NAMALWA (cell line): ENCODE measurements at regions not wholly inside any gene's neighbourhood (a gene's known extent, or its start where the extent isn't known, plus 50 kb on each side); places are given as distances from the start of the nearest gene placed in this dataset.
A peak's percentile ranks its signal among the peaks of the same experiment; 100 is the strongest.
"Not testable (repeated sequence)": the region's sequence is repeated elsewhere in the genome, so short reads cannot be mapped to it uniquely, and the experiment has no call there.

Experiments
- DNase-seq: peaks from one replicate; pipeline ENCODE4 v3.0.0-alpha.2; 2015; ENCODE audit warnings: low spot score

- DNase-seq: no peak
Observed at GRCh38 chr7:63045575-63045974, 953.1 kb upstream of the ZNF722 start.

GRCh38 chr7:63046612-63047011, 952.0 kb upstream of the ZNF722 start:
- no peak for DNase-seq

- no peak for DNase-seq
Observed at GRCh38 chr7:63047061-63047460, 951.6 kb upstream of the ZNF722 start.

DNA sequence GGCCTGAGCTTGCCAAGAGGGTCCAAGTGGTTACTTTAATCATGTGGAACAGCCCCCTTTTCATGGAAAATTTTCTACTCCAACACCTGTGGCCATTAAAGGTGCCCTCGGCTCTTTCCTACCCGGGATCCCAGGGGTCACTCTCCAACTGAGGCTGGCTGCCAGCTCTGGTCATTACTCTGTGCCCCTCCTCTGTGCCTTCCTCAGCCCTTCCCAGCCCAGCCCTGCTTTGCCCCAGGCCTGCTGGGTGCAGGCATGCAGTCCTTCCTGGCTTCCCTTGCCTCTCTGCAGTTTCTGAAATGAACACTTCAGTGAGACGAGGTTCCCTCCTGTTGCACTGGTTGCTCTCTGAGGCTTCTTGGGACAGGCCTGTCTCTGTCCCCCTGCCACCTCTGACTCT, 951.1 kb upstream of the ZNF722 start:
- DNase-seq: no peak

DNA sequence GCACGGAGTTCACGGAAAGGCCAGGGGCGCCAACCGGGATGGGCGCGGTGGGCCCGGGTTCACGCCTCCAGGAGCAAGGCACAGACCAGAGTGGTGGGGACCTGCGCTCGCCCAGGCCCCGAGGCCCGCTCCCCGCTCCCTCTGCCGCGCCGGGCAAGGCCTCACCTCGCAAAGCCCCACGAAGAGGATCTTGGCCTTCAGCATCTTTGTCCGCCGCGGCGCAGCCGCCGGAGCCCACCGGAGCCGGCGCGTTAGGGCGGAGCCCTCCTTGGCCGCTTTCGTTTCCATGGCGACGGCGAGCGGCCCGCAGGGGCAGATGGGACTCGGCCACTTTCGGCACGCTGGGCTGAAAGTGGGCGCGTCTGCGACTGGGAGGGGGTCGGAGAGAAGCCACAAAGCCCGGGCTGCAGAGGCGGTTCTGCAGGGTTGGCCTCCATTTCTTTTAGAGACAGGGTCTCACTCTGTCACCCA, 944.4 kb upstream of the ZNF722 start:
- DNase-seq: no peak

- DNase-seq: no peak
Observed at GRCh38 chr7:63057265-63057664, 941.4 kb upstream of the ZNF722 start.

DNA sequence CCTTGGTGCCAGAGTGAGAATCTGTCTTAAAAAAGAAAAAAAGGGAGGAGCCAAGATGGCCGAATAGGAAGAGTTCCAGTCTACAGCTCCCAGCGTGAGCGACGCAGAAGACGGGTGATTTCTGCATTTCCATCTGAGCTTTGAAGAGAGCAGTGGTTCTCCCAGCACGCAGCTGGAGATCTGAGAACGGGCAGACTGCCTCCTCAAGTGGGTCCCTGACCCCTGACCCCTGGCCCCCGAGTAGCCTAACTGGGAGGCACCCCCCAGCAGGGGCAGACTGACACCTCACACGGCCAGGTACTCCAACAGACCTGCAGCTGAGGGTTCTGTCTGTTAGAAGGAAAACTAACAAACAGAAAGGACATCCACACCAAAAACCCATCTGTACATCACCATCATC, 937.9 kb upstream of the ZNF722 start:
- not testable (repeated sequence) for DNase-seq

DNA sequence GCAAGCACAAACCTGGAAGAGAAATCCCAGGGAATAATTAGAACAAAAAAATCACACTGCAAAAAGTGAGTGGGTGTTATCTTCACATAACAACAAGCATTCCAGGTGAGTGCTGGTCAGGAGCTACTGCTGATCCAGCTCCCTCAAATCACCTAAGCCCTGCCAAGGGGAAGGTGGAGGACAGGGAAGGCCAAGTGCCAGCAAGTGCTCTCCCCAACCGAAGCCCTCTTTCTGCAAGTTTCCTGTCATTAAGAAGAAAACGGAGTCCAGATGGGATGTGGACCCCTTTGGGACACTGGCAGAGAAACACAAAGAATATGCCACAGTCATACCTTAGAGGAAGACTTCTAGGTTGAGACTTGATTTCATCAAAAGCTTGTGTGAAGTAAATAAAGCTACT, 933.0 kb upstream of the ZNF722 start:
- no peak for DNase-seq

- not testable (repeated sequence) for DNase-seq
Observed at GRCh38 chr7:63066235-63066634, 932.4 kb upstream of the ZNF722 start.

DNA sequence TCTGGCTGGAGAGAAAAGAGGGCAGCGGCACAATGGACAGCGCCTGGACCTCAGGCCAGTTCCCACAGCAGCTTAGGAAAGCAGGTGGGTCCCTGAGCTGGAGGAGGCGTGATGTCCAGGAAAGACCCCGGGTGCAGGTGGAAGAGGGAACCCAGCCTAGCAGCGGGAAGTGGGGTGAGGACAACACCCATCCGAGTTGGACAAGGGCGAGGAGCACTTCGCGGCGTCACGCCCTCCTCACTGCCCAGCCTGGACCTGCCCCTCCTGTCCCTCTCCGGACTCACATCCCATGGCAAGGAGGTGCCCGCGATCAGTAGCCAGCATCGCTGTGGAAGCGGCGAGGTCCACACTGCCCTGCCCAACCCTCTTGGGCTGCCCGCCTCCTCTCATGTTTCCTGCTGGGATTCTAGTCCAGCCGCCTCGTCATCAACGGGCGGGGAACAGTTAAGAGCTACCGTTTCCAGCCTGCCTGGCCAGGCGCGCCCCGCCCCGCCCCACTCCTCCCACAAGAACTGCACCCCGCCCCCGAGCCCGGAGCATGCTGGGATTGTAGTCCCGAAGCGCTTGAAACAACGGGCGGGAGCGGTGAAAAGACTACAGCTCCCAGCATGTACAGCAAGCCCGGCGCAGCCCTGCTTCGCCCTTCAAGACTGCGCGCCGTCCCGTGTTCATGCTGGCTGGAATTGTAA, 930.6 kb upstream of the ZNF722 start:
- no peak for DNase-seq

- no peak for DNase-seq
Observed at GRCh38 chr7:63070696-63071095, 928.0 kb upstream of the ZNF722 start.

- DNase-seq: no peak
Observed at GRCh38 chr7:63071396-63071795, 927.3 kb upstream of the ZNF722 start.

DNA sequence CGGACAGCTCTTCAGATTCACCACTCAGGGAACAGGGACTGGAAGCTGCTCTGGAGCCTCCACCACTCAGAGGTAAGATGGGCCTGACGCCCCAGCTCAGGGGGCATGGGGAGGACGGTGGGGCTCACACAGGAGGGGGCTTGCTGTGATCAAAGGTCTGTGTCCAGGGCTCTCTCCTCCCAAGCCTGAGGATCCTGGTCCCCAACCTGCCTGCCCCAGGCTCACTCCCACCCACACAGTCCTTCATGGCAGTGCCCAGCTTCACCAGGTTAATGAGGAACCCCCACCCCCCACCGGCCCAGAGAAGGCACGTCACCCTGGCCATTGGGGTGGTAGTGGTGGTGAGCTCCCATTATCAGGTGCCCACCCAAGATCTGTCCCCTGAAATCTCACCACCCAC, 926.7 kb upstream of the ZNF722 start:
- DNase-seq: no peak

DNA sequence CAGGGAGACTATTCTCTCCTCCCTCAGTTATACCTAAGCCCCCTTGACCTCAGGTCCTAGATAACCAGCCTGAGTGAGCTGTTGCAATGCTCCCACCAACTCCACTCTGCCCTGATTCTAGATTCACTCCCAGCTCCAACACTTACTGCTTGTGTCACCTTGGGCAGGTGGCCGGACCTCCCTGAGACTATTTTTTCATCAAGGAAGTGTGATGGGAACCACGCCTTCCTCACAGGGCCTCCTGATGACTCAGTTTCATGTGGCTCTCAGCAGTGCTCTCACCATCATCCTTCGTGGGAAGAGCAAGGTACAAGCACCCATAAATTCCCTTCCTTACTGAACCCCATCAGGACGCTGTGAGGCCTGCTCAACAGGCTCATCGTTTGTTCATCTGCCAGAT, 925.8 kb upstream of the ZNF722 start:
- no peak for DNase-seq

- no peak for DNase-seq
Observed at GRCh38 chr7:63073286-63073685, 925.4 kb upstream of the ZNF722 start.

DNA sequence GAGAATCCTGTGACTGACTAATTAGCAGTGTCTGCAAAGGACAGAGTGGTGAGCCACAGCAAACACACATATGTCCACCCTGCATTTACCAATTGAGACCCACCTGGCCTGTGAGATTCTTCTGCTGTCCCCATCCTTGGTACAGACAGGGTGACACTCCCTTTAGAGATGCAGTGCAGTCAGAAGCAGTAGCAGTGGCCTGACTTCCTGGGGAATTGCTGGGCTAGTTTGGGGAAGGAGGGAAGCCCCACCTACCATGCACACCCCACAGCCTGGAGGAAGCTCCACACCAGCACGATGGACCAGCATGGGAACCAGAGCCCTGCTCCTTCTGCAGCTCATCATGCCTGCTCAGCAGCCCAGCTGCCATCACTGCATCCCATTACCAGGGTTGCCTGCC, 924.9 kb upstream of the ZNF722 start:
- DNase-seq: no peak

DNA sequence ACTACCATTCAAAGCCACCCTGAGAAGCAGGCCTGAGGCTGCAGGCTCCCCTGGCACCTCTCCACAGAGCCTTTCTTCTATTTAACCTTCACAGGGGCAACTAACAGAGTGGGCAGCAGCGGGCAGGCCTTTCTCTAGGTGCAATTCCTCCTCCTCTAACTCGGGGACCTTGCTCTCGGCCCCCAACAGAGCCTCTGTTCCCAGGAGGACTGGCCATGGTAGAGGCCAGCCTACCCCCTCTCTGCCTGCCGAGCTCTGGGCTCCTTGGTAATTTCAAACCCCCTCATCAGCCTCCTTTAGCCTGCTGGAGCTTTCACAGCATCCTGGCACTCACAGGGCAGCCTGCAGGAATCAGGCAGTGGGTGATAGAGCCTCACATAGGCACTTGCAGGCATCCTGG, 920.8 kb upstream of the ZNF722 start:
- no peak for DNase-seq

GRCh38 chr7:63080406-63080805, 918.2 kb upstream of the ZNF722 start:
- DNase-seq: no peak

DNA sequence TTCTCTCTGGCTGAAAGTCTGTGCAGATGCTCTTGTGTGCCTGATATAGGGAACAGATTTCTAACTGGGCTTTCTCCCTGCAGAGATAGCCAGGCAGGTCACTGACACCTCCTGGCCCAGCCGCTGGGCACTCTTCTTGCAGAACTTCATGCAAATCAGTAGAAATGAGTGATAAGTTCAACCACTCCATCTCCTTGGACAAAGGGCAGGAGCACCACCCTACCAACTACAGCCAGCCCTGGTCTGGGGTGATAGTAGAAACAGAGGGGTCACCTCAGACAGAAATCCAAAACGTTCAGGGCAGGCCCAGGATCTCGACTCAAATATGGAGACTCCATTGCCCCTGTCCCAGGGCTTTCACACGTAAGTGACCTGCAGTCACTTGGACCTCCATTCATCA, 917.8 kb upstream of the ZNF722 start:
- no peak for DNase-seq

DNA sequence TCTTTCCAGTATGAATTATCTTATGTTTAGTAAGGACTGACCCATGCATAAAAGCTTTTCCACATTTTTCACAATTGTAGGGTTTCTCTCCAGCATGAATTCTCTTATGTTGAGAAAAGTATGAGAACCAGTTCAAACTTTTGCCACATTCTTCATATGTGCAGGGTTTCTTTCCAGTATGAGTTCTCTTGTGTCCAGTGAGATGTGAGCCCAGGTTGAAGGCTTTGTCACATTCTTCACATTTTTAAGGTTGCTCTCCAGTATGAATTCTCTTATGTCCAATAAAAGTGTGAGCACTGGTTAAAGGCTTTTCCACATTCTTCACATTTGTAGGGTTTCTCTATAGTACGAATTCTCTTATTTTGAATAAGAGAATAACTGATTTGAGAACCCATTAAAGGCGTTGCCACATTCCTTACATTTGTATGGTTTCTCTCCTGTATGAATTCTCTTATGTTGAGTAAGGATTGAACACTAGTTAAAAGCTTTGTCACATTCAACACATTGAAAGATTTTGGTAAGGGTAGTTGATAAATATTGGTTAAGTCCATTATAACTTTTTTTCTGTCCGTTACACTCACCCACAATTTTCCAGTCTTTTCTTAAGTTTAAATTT, 911.0 kb upstream of the ZNF722 start:
- no peak for DNase-seq

GRCh38 chr7:63092951-63093350, 905.7 kb upstream of the ZNF722 start:
- no peak for DNase-seq

GRCh38 chr7:63093481-63093880, 905.2 kb upstream of the ZNF722 start:
- DNase-seq: peak; percentile 39

- DNase-seq: no peak
Observed at GRCh38 chr7:63096141-63096540, 902.5 kb upstream of the ZNF722 start.

GRCh38 chr7:63104666-63105065, 894.0 kb upstream of the ZNF722 start:
- DNase-seq: no peak
